RWPE2 (cell line): ENCODE measurements at regions not wholly inside any gene's neighbourhood (a gene's known extent, or its start where the extent isn't known, plus 50 kb on each side); places are given as distances from the start of the nearest gene placed in this dataset.

Experiments
- ATAC-seq: fragments of 200-7000 bp; cut with Tn5 transposase; 3 replicates; pipeline ENCODE4 v1.9.1; 2021; ENCODE audit warnings: low read depth
- DNase-seq: peaks from one replicate; pipeline ENCODE4 v3.0.0-alpha.2; 2020; ENCODE audit warnings: low spot score
- H3K27ac ChIP-seq: fragments of 450-650 bp; 2 replicates; pipeline ENCODE4 v1.5.1; 2017; ENCODE audit warnings: mild to moderate bottlenecking; ENCODE audit not compliant: poor library complexity, severe bottlenecking
- H3K27me3 ChIP-seq: fragments of 250-450 bp; sonication (Bioruptor Pico); 2 replicates; pipeline ENCODE4 v1.5.1; 2021; ENCODE audit warnings: mild to moderate bottlenecking, moderate library complexity; ENCODE audit not compliant: insufficient read depth, poor library complexity, severe bottlenecking
- H3K36me3 ChIP-seq: fragments of 250-450 bp; sonication (Bioruptor Pico); 2 replicates; pipeline ENCODE4 v1.5.1; 2020; ENCODE audit warnings: low read depth, mild to moderate bottlenecking, moderate library complexity
- H3K4me1 ChIP-seq: fragments of 250-450 bp; sonication (Bioruptor Pico); 2 replicates; pipeline ENCODE4 v1.5.1; 2021; ENCODE audit warnings: mild to moderate bottlenecking, moderate library complexity; ENCODE audit not compliant: insufficient read depth, poor library complexity, severe bottlenecking
- H3K4me3 ChIP-seq: fragments of 250-450 bp; sonication (Bioruptor Pico); 2 replicates; pipeline ENCODE4 v1.5.1; 2021; ENCODE audit warnings: mild to moderate bottlenecking, moderate library complexity; ENCODE audit not compliant: severe bottlenecking
- H3K9me3 ChIP-seq: fragments of 250-450 bp; sonication (Bioruptor Pico); 2 replicates; pipeline ENCODE4 v1.5.1; 2021; ENCODE audit warnings: mild to moderate bottlenecking, moderate library complexity; ENCODE audit not compliant: severe bottlenecking
- CTCF ChIP-seq: fragments of 450-650 bp; IDR thresholded peaks from one replicate; pipeline ENCODE4 v1.5.1; 2017; ENCODE audit warnings: mild to moderate bottlenecking, moderate library complexity; ENCODE audit not compliant: poor library complexity, severe bottlenecking

- DNase-seq: no peak
- no peak for ATAC-seq
Measured at GRCh38 chr5:93193431-93194347, 387.3 kb downstream of the NR2F1-AS1 start.

GRCh38 chr5:93192683-93193082 lies 388.3 kb downstream of the NR2F1-AS1 start:
- peak overlapping the region; percentile 54 for H3K27ac ChIP-seq
- no peaks in the 10 kb centered on the region for H3K9me3 ChIP-seq
- ATAC-seq (no peak), DNase-seq (no peak)
- TF ChIP-seq CTCF: no peak
- H3K27me3 ChIP-seq: no peaks in the 10 kb centered on the region
- H3K4me1 ChIP-seq: peaks cover 52% of the 10 kb centered on the region
- H3K4me3 ChIP-seq: no peak overlapping the region
- no peaks in the 10 kb centered on the region for H3K36me3 ChIP-seq

More at GRCh38 chr5:93193431-93194347, 387.3 kb downstream of the NR2F1-AS1 start:
- Histone ChIP-seq H3K9me3 (no peaks in the 10 kb centered on the region), H3K27me3 (no peaks in the 10 kb centered on the region), H3K4me3 (no peak overlapping the region), H3K27ac (no peak overlapping the region), H3K4me1 (peaks cover 52% of the 10 kb centered on the region), H3K36me3 (no peaks in the 10 kb centered on the region)
- TF ChIP-seq CTCF: no peak

GRCh38 chr5:93192087-93192486 lies 388.9 kb downstream of the NR2F1-AS1 start:
- H3K27me3 ChIP-seq: no peaks in the 10 kb centered on the region
- peaks cover 52% of the 10 kb centered on the region for H3K4me1 ChIP-seq
- peak overlapping the region; percentile 54 for H3K27ac ChIP-seq
- TF ChIP-seq CTCF: no peak
- DNase-seq: no peak
- ATAC-seq: peak; percentile 72
- no peaks in the 10 kb centered on the region for H3K9me3 ChIP-seq
- no peak overlapping the region for H3K4me3 ChIP-seq
- H3K36me3 ChIP-seq: no peaks in the 10 kb centered on the region

GRCh38 chr5:93191035-93191817 lies 389.8 kb downstream of the NR2F1-AS1 start:
- Histone ChIP-seq H3K27ac (peak overlapping the region; percentile 54), H3K9me3 (no peaks in the 10 kb centered on the region), H3K27me3 (no peaks in the 10 kb centered on the region), H3K4me1 (peaks cover 58% of the 10 kb centered on the region), H3K36me3 (no peaks in the 10 kb centered on the region), H3K4me3 (no peak overlapping the region)
- DNase-seq (no peak), ATAC-seq (no peak)
- no peak for TF ChIP-seq CTCF
